Hepatocyte (in vitro differentiated cells): ENCODE measurements at regions not wholly inside any gene's neighbourhood (a gene's known extent, or its start where the extent isn't known, plus 50 kb on each side); places are given as distances from the start of the nearest gene placed in this dataset.

Source experiments
- EZH2 ChIP-seq: fragments of 200-600 bp; sonication (generic); IDR thresholded peaks from 2 replicates; pipeline ENCODE4 v1.6.1; 2016; ENCODE audit warnings: antibody characterized with exemption, mild to moderate bottlenecking, borderline replicate concordance
- EZH2phosphoT487 ChIP-seq: fragments of 200-600 bp; sonication (generic); IDR thresholded peaks from one replicate; pipeline ENCODE4 v1.6.1; 2018; ENCODE audit warnings: antibody characterized with exemption, mild to moderate bottlenecking, low read depth, moderate library complexity; ENCODE audit not compliant: unreplicated experiment, severe bottlenecking
- TF ChIP-seq, protein P1 (sequence below): fragments of 200-600 bp; sonication (generic); IDR thresholded peaks from 2 replicates; pipeline ENCODE4 v1.5.1; 2016; ENCODE audit warnings: antibody characterized with exemption, mild to moderate bottlenecking; ENCODE audit not compliant: poor library complexity

- TF ChIP-seq, protein P1, sequence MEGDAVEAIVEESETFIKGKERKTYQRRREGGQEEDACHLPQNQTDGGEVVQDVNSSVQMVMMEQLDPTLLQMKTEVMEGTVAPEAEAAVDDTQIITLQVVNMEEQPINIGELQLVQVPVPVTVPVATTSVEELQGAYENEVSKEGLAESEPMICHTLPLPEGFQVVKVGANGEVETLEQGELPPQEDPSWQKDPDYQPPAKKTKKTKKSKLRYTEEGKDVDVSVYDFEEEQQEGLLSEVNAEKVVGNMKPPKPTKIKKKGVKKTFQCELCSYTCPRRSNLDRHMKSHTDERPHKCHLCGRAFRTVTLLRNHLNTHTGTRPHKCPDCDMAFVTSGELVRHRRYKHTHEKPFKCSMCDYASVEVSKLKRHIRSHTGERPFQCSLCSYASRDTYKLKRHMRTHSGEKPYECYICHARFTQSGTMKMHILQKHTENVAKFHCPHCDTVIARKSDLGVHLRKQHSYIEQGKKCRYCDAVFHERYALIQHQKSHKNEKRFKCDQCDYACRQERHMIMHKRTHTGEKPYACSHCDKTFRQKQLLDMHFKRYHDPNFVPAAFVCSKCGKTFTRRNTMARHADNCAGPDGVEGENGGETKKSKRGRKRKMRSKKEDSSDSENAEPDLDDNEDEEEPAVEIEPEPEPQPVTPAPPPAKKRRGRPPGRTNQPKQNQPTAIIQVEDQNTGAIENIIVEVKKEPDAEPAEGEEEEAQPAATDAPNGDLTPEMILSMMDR, result no peak
- no peak for TF ChIP-seq EZH2phosphoT487
- no peak for TF ChIP-seq EZH2
Measured at GRCh38 chr11:87861030-87861429, 314.2 kb downstream of the RAB38 start.
